Astrocyte (in vitro differentiated cells and primary cell): ENCODE measurements at regions not wholly inside any gene's neighbourhood (a gene's known extent, or its start where the extent isn't known, plus 50 kb on each side); places are given as distances from the start of the nearest gene placed in this dataset.

ENCODE experiments used
- EZH2 ChIP-seq: IDR thresholded peaks from 2 replicates; pipeline ENCODE4 v1.6.1; 2012; ENCODE audit warnings: mild to moderate bottlenecking, low read length, inconsistent platforms; ENCODE audit not compliant: insufficient read depth
- TF ChIP-seq, protein P1 (sequence below): IDR thresholded peaks from 2 replicates; pipeline ENCODE4 v1.5.1; 2011; ENCODE audit warnings: low read depth, mild to moderate bottlenecking, inconsistent platforms, low read length, moderate library complexity; ENCODE audit not compliant: insufficient read depth

DNA sequence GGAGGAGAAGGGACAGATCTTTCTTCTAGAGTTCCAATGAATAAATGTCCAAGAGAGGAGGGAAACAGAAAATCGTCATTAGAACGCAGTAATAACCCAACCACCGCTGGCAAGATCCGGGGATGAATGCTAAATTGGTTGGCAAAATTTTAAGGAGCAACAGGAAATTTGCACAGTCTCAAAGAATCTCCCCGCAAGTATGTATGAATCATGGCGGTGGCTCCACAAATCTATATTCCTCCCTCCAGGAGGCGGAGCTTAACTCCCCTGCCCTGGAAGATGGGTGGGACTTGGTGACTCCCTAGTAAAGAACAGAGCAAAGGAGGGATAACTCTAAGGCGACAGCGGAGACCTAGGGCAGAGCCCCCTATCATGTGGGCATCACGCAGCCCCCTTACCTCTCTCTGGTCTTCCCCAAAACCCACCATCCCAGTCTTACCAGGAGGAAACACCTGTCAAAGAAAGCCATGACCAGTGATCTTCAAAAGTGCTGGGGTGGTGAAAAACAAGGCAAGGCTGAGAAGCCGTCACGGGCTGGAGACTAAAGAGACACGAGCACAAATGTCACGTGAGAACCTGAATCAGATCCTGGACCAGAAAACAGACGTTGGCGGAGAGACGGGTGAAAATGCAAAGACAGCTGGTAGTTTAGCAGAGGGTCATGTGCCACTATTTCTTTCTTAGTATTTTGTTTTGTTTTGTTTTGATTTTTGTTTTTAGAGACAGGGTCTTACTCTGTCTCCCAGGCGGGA, 125.8 kb downstream of the NCOR2 start:
- TF ChIP-seq, protein P1, sequence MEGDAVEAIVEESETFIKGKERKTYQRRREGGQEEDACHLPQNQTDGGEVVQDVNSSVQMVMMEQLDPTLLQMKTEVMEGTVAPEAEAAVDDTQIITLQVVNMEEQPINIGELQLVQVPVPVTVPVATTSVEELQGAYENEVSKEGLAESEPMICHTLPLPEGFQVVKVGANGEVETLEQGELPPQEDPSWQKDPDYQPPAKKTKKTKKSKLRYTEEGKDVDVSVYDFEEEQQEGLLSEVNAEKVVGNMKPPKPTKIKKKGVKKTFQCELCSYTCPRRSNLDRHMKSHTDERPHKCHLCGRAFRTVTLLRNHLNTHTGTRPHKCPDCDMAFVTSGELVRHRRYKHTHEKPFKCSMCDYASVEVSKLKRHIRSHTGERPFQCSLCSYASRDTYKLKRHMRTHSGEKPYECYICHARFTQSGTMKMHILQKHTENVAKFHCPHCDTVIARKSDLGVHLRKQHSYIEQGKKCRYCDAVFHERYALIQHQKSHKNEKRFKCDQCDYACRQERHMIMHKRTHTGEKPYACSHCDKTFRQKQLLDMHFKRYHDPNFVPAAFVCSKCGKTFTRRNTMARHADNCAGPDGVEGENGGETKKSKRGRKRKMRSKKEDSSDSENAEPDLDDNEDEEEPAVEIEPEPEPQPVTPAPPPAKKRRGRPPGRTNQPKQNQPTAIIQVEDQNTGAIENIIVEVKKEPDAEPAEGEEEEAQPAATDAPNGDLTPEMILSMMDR: no peak
- TF ChIP-seq EZH2: no peak
